GM19351 (cell line): ENCODE measurements at regions not wholly inside any gene's neighbourhood (a gene's known extent, or its start where the extent isn't known, plus 50 kb on each side); places are given as distances from the start of the nearest gene placed in this dataset.
"Not testable (repeated sequence)": the region's sequence is repeated elsewhere in the genome, so short reads cannot be mapped to it uniquely, and the experiment has no call there.

Experiments used
- ATAC-seq: cut with Tn5 transposase; IDR thresholded peaks from one replicate; pipeline ENCODE4 v1.9.1; 2021; ENCODE audit warnings: mild to moderate bottlenecking, moderate library complexity; ENCODE audit not compliant: unreplicated experiment

DNA sequence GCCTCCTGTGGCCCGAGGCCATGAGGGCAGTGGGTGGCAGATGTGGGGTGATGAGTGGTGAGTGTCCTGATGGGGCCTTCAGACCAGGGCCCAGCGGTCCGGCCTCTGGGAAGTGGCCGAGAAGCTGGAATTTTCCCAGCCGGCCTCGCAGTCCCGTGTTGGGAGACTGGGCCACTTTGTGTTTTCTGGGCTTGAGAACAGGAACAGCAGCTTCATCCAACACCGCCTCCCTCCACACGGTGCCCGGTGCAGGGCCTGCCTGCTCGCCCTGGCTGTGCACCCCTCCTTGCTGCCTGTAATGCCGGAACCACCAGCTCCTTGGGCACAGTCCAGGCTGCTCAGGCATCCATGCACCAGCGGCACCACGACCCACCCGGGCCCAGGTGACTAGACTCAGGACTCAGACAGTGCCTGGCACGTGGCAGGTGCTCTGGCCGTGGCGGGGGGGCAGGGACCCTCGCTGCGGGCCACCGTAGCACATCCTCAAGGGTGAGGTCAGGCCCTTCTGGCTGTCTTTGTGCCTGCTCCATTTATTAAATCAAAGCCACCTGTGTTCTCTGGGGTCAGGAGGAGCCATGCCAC, 194.7 kb downstream of the BANP start:
- ATAC-seq: not testable (repeated sequence)

DNA sequence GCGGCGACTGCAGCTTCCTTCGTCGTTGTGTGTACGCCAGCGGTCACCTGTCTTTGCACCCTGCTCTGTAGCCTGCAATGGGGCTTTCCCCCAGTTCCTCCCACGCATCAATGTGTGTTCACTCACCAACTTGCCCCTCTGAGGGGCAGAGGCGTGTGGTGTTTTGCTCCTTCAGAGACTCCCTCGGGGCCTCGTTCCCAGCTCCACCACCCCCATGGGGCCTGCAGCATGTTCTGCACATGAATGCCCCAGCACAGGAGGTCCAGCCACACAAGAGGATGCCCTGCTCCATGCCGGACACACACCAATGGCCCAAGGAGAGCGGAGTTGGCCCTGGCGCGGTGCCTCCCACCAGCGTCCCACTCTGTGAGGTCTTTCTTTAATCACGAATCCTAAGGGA, 196.8 kb downstream of the BANP start:
- not testable (repeated sequence) for ATAC-seq

DNA sequence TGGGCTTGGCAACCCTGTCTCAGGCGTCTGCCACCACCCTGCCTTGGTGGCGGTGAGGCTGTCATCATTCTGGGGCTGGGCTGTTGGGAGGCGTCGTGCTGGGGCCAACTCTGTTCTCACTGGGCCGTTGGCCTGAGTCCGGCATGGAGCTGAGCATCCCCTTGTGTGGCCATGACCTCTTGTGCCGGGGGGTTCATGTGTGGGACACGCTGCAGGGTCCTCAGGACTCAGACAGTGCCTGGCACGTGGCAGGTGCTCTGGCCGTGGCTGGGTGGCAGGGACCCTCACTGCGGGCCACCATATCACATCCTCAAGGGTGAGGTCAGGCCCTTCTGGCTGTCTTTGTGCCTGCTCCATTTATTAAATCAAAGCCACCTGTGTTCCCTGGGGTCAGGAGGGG, 197.4 kb downstream of the BANP start:
- ATAC-seq: not testable (repeated sequence)

DNA sequence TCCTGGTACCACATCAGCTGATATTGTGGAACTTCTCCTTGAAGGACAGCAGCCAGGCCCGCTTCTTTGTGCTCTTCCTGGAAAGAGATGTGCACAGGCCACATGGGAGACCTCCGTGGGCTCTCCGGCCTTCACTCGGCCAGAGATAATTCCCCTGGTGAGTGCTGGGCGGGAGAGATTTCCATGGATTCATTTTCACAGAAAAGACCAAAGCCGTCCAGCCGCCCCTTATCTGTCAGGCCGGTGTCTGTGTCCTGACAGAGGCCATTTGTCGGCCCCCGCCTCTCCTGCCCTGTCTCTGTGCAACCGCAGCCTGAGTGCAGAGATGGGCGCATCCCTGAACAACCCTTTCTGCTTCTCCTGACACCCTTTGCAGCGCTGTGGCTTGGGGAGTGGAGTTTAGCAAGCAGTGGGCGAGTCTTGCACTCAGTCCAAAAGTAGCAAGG, 197.9 kb downstream of the BANP start:
- not testable (repeated sequence) for ATAC-seq

DNA sequence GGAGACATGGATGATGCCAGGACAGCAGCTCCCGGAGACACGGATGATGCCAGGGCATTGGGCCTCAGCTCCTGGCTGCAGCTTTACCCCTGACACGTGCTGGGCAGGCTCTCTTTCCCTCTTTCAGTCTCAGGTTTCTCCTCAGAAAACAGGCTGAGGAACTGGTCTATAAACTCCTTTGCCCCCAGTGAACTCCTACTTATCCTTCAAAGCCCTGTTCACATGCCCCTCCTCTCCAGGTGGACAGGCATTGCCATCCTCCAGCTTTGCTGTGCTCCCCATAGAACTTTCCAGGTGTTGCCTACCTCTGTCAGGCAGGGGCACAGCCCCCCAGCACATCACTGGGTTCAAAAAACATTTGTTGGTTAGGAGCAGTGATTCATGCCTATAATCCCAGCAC, 198.4 kb downstream of the BANP start:
- not testable (repeated sequence) for ATAC-seq

DNA sequence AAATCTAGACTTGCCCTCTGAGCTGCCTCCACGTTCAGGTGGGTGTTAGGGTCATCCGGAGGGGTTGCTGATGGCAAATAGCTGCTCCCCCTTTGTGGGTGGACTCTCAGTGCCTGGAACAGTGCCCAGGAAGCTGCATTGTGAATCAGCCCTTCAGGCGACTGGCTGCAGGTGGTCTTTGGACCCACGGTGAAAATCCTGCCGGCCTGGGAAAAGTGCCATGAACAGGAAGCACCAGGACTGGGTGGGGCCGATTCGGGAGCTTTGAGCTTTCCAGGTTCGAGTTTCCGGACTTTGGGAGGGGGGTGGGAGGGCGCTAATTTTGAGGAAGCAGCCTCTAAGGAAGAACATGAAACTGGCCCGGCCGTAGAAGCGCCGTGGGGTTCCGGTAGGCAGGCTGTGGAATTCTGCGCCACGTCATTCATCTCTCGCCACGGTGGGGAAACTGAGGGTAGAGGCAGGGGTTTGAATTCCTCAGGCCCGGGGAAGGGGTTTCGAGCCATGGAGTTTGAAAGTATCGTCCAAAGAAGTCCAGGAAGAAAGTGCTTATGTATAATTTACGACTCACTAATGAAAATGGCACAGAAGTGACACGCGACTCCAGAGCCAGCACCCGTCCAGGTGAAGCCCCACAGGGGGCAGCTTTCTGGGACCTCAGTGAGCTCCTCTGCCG, 199.4 kb downstream of the BANP start:
- ATAC-seq: not testable (repeated sequence)

DNA sequence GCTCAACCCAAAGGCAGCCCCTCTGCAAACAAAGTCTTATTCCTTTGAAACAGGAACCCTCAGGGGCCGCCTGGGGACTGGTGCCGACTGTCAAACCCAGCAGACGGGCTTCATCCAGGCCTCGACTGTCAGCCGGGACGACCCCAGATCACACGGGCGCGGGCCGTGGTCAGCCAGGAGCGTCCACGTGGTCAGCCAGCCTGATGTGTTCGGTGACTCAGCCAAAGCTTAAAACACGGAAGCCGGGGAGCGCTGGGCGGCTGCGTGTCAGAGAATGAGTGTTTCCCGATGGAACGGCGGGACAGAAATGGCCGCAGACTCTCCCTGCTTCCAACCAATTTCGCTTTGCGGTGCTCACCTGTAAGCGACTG, 199.9 kb downstream of the BANP start:
- ATAC-seq: not testable (repeated sequence)

DNA sequence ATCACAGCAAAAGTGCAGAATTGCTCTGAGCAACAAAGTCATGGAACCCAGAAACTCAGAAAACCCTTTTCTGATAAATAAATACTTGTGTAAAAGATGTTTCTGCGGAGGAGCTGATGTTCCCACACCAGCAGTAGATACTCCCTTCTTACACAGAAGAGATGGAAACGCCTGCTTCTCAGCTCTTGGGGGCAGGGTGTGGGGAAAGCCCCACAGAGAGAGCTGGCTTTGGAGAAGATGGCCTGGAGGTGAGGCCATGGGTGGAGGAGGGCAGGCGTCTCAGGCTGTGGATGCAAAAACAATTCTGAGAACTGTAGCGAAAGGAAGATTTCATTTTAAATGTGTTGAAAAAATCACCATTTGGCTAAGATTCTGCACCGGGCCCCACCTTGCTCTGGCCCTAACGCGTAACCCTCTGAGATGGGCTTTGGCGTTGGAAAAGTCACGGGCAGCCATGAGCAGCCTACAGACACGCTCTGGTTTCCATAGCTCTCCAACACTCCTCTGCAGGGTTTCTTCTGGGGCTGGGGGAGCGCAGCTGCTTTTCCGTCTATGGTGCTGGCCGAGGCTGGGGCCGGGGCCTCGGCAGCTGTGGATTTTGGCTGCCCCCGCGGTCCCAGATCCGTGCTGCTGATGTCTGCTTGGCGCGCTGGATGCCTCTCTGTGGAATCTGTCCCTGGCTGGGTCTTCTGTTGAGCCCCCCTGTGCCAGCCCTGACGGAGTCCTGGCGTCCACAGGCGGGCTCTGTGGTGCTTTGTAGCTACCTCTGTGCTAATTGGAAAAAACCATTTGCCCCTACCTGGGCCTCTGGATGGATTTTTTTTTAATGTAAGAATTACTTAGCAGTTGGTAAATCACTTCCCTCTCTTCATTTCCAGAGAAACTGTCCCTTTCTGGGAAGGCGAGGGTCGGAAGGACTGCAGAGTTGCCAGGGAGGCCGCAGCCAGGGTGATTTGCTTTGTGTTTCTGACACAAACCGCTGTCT, 200.9 kb downstream of the BANP start:
- ATAC-seq: not testable (repeated sequence)

DNA sequence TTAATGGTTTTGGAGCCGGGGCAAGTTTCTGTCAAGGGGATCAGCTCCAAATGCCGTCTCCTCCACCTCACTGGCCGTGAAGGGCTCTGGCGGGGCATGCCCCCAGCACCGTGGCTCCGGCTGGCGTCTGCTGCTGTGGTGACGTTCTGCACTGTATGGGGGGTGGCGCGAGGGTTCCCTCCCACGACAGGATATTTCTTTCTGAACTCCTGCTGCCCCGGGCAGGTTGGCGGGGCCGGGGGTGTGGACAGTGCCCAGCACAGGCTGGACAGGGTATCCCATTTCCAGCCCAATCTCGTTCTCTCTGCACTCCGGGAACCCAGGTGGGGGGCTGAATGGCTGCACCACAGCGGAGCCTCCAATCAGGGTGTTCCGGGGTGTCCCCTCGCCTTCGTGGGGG, 201.6 kb downstream of the BANP start:
- ATAC-seq: not testable (repeated sequence)

DNA sequence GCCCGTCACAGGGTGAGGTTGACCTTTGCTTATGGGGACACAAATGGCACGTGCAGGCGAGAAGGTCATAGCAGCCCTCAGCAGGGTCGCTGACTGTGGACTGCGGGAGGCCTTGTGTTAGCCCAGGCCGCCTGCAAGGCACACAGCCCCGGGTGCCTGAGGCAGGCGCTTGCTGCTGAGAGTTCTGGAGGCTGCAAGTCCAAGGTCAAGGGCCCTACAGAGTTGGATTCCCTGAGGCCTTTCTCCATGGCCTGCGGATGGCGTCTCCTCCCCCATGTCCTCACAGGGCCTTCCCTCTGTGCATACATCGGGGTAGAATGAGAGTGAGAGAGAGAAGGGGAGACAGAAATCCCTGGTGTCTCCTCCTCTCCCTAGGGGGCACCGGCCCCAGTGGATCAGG, 202.3 kb downstream of the BANP start:
- ATAC-seq: not testable (repeated sequence)

DNA sequence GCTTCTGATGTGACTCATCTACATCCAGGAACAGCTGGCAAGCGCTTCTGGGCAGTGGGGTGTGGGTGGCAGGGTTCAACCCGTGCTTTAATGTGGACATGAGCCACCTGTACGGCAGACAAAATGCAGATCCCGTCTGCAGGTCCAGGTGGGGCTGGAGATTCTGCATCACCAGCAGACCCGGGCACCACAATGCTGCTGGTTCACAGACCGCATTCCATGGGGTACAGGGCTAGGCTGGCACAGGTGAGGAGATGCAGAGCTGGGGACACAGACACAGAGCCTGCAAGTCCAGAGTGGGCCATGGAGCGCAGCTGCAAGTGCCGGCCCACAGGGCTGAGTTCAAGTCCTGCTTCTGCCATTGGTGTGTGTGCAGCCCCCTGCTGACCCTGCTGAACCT, 203.7 kb downstream of the BANP start:
- ATAC-seq: not testable (repeated sequence)

DNA sequence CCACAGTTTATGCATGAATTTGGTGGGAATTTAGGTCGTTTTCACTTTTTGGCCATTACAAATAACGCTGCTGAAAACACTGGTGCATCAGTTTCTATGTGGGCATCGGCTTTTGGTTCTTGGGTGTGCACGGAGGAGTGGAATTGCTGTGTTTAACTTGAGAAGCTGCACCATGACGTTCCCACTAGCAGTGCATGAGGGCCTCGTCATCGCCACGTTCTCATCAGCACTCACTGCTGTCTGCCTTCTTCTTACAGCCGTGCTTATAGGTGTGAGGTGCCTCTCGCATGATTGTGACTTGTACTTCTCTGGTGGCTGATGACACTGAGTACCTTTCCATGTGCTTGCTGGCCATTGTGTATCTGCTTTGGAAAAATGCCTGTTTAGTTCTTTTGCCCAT, 204.4 kb downstream of the BANP start:
- ATAC-seq: not testable (repeated sequence)

DNA sequence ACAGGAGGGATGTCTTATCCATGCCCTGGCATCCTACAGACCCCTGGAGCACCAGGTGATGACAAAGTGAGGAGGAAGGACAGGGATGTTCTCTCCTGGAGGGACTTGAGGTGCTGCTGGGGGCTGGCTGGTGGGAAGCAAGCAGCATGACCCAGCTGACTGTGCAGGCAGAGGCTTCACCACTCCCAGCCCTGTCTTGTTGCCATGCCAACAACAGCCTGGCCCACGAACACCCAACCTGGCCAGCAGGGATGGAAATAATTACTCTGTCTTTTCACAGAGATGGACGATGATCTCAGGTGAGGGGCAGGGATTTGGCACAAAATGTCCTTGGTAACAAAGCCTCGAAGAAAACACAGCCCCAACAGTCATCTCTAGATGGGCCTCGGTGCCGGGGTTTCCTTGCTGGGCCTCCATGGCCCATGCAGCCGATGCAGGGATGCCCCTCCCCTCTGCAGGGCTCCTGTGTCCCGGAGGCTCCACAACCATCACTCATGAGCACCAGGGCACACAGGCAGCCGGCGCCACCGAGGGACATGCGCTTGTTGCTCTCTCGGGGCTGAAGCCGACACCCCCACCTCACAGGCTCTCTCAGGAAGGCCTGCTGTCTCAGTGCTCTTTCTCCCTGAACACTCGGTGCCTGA, 205.5 kb downstream of the BANP start:
- ATAC-seq: not testable (repeated sequence)

DNA sequence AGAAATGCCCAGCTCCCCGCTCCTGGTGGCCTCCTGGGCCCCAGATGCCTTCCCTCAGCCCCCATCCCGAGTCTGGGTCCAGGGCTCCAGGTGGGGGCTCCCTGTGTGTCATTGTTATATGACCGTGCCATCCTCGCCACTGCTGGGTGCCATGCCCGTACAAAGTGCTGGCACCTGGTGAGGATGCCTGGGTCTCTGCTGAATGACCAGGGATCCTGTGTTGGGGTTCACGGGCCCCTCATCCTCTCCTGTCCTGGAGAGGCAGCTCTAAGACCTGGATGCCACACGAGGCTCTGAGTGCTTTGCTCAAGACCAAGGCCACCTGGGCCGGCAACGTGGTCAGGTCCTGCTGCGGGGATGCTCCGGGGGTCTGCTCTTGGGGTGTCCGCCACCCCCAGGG, 206.5 kb downstream of the BANP start:
- not testable (repeated sequence) for ATAC-seq

DNA sequence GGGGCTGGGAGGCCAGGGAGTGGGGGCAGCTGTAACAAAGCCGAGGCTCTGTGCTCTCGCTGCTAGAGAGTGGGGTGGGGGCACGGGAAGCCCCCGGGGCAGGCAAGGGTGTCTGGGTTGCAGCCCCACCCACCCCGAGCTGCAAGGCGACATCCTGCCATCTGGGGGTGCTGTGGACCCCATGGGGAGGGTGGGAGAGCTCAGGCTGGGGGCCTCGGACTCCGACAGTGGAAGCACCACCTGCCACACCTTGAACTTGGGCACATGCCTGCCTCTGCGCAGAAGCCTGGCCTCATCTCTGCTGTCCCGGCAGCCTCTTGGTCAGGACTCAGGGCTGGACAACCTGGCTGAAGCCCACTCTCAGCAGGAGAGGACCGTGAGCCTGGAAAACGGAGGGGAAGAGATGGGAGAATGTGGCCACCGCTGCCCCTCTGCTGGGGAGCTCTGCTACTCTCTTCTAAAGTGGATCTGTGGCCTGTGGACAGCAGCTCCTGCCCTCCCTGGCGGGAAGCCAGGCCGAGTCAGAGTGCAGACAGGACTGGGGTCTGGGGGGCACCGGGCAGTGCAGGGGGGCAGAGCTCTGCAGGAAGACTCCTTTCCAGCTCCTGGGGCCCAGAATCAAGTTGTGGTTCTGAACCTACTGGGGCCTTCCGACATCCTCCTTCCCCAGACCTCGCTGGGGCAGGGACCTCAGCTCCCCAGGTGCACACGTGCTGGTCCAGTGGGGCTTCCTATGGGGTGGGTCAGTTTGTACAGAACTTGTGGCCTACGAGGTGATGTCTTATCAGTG, 207.2 kb downstream of the BANP start:
- not testable (repeated sequence) for ATAC-seq

DNA sequence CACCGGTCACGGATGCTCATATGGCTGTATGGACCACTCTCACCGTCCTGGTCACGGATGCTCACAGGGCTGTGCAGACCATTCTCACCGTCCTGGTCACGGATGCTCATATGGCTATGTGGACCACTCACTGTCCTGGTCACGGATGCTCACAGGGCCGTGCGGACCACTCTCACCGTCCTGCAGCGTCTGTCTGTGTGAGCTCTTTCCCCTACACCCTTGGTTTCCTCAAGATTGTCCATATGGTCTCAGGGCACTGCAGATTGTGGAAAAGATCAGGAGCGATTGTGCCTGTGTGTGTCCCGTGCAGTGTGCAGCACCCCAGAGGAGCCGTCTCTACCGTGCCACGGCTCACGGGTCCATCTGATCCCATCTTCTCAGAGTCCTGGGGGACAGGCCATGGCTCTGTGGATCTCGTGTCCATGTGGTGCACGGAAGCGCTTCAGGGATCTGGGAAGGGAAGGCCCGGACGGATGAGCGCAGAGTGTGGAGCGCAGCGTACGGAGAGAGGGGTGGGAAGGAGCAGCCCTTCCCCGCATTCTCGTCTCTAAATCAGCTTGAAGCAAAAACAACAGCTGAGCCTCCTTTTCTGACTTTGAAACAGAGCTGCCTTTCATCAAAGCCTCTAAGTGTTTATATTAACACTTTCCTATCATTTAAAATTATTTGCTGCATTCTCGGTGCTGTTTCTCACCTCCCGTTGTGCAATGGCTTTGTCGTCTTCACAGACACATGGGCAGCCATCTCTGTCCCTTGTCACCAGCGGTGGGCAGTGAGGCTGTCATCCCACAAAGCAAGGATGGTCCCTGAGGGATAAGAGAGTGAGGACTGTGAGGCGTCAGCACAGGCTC, 208.0 kb downstream of the BANP start:
- not testable (repeated sequence) for ATAC-seq

DNA sequence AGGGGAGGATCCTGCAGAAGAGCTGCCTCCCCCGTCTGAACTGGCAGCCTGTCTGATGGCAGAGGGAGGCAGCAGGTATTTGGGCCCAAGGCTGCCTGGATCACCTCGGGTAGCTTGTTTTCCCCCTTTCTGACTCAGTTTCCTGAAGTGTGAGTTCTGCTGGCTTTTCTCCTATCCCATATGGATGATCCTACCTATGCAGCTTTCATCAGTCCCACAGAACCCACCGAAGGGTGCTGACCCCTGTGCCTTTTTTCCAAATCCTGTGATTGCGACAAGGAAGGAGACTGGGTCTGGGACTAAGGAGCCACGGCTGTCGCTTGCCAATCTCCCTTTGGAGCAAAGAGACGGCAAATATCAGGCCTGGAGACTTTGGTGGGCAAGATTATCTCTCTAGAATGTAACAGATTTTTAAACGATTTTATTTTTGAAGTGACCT, 208.7 kb downstream of the BANP start:
- ATAC-seq: not testable (repeated sequence)

DNA sequence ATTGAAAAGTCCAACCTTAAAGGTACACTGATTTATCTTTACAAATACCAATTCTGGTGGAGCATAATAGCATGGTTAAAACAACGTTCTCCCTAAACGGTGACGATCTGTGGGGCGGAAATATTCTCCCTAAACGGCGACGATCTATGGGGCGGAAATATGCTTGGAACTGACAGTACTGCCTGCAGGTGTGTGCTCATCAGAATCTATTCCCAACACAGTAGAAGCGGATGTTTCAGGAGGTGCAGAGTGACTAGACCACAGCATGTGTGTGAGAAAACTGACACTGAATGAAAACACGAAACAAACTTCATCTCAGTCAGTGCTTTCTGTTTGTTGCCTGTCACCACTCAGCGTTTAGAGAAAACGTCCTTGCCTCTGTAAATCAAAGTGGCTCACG, 210.0 kb downstream of the BANP start:
- ATAC-seq: not testable (repeated sequence)

DNA sequence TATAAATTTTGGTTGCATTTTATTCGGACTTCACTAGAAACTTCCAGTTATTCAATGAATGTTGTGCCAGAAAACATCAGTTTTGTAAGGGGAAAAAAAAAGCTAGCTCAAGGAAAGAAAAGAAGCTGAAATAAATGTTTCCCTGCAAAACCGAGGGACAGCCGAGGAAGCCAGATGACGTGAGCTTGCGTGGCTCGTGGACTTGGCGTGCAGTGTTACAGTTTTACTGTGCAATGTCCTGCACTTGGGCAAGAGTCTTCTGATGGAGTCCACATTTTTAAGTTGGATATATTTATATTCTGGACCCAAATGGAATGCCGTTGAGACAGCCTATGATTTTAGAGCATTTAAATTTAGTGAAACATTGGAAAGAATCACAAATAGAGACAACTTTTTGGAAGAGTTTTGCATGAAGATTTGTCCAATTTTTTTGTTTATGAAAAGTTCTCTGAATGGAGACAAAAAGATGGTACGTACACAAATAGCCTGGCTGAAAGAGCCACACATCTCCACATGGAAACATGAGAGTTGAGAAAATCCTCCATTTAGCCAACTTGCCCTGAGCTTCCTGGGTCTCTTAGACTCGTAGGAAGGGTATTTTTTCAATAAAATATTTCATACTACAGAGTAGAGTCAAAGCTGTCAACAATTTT, 210.5 kb downstream of the BANP start:
- ATAC-seq: not testable (repeated sequence)
